HCT116 (cell line): ENCODE measurements at regions not wholly inside any gene's neighbourhood (a gene's known extent, or its start where the extent isn't known, plus 50 kb on each side); places are given as distances from the start of the nearest gene placed in this dataset.

Source experiments
- ATF3 ChIP-seq: IDR thresholded peaks from 2 replicates; pipeline ENCODE4 v1.6.1; 2012
- CEBPB ChIP-seq: IDR thresholded peaks from 2 replicates; pipeline ENCODE4 v1.6.1; 2012; ENCODE audit warnings: low read depth
- EZH2 ChIP-seq: fragments of 200-600 bp; sonication (generic); IDR thresholded peaks from 2 replicates; pipeline ENCODE4 v1.6.1; 2017; ENCODE audit warnings: antibody characterized with exemption, mixed run types
- EZH2phosphoT487 ChIP-seq: fragments of 200-600 bp; IDR thresholded peaks from 2 replicates; pipeline ENCODE4 v1.6.1; 2018; ENCODE audit warnings: antibody characterized with exemption, borderline replicate concordance
- POLR2A ChIP-seq: IDR thresholded peaks from 2 replicates; pipeline ENCODE4 v1.7.0; 2011; ENCODE audit warnings: borderline replicate concordance; ENCODE audit not compliant: insufficient read depth, insufficient read length; ENCODE audit errors: extremely low read depth
- REST ChIP-seq: IDR thresholded peaks from 2 replicates; pipeline ENCODE4 v1.6.1; 2012; ENCODE audit warnings: low read depth
- SIN3A ChIP-seq: IDR thresholded peaks from 2 replicates; pipeline ENCODE4 v1.6.1; 2012; ENCODE audit warnings: low read depth
- ZNF274 ChIP-seq: fragments of 200-500 bp; sonication (Bioruptor generic); IDR thresholded peaks from 2 replicates; pipeline ENCODE4 v1.6.1; 2014; ENCODE audit warnings: mild to moderate bottlenecking, low read depth, low read length, inconsistent platforms
- TF ChIP-seq, protein P1 (sequence below), 3 experiments: fragments of 200-600 bp in 1 of 3; sonication (generic) in 1 of 3; IDR thresholded peaks in 2 of 3; conservative IDR thresholded peaks in 1 of 3; 2 replicates each; pipeline ENCODE4 v1.5.1; 2012 to 2017; ENCODE audit warnings: low read depth in 2 of 3, low read length in 2 of 3, antibody characterized with exemption in 1 of 3, borderline replicate concordance in 1 of 3, control low read depth in 1 of 3, mild to moderate bottlenecking in 1 of 3, mixed read lengths in 1 of 3, mixed run types in 1 of 3, moderate library complexity in 1 of 3; ENCODE audit not compliant: insufficient read depth in 1 of 3
- TF ChIP-seq, protein P2 (sequence below): IDR thresholded peaks from 2 replicates; pipeline ENCODE4 v1.6.1; 2011; ENCODE audit warnings: mild to moderate bottlenecking, low read length, moderate library complexity; ENCODE audit not compliant: insufficient replicate concordance; ENCODE audit errors: extremely low read depth

DNA sequence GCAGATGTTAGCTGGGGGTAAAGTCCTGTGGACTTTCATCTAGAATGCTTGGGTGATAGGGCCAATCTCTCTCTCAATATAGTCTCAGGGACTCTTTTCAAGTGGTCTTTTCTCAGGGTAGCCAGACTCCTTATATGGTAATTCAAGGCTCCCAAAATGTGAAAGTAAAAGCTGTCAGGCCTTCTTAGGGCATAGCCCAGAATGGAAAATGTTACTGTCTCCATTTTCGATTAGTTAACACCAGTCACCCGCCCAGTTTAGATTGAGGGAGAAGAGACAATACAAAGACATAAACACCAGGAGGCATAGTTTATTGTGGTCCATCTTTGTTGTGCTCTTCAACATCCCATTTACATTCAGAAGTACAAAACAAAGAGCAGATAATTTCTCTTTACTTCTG lies 295.8 kb downstream of the EPHA7 start:
- TF ChIP-seq, protein P1, sequence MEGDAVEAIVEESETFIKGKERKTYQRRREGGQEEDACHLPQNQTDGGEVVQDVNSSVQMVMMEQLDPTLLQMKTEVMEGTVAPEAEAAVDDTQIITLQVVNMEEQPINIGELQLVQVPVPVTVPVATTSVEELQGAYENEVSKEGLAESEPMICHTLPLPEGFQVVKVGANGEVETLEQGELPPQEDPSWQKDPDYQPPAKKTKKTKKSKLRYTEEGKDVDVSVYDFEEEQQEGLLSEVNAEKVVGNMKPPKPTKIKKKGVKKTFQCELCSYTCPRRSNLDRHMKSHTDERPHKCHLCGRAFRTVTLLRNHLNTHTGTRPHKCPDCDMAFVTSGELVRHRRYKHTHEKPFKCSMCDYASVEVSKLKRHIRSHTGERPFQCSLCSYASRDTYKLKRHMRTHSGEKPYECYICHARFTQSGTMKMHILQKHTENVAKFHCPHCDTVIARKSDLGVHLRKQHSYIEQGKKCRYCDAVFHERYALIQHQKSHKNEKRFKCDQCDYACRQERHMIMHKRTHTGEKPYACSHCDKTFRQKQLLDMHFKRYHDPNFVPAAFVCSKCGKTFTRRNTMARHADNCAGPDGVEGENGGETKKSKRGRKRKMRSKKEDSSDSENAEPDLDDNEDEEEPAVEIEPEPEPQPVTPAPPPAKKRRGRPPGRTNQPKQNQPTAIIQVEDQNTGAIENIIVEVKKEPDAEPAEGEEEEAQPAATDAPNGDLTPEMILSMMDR (IDR thresholded peaks at IDR 0.05 in 2 of 3, conservative IDR thresholded peaks at IDR 0.05 in 1 of 3; ENCODE audit: borderline replicate concordance in 1 of 3, insufficient read depth in 1 of 3, low read depth in 2 of 3, low read length in 2 of 3): no peak
- TF ChIP-seq REST (no peak), EZH2 (no peak), CEBPB (no peak), POLR2A (no peak), EZH2phosphoT487 (no peak), SIN3A (no peak), ATF3 (no peak), ZNF274 (no peak)
- TF ChIP-seq, protein P2, sequence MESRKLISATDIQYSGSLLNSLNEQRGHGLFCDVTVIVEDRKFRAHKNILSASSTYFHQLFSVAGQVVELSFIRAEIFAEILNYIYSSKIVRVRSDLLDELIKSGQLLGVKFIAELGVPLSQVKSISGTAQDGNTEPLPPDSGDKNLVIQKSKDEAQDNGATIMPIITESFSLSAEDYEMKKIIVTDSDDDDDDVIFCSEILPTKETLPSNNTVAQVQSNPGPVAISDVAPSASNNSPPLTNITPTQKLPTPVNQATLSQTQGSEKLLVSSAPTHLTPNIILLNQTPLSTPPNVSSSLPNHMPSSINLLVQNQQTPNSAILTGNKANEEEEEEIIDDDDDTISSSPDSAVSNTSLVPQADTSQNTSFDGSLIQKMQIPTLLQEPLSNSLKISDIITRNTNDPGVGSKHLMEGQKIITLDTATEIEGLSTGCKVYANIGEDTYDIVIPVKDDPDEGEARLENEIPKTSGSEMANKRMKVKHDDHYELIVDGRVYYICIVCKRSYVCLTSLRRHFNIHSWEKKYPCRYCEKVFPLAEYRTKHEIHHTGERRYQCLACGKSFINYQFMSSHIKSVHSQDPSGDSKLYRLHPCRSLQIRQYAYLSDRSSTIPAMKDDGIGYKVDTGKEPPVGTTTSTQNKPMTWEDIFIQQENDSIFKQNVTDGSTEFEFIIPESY: no peak
